HG03439 (cell line): ENCODE measurements at regions not wholly inside any gene's neighbourhood (a gene's known extent, or its start where the extent isn't known, plus 50 kb on each side); places are given as distances from the start of the nearest gene placed in this dataset.
A peak's percentile ranks its signal among the peaks of the same experiment; 100 is the strongest.

ENCODE experiments used
- ATAC-seq: cut with Tn5 transposase; IDR thresholded peaks from one replicate; pipeline ENCODE4 v1.9.1; 2021; ENCODE audit warnings: mild to moderate bottlenecking, moderate library complexity; ENCODE audit not compliant: unreplicated experiment

- no peak for ATAC-seq
Measured at GRCh38 chr17:56648321-56648720, 54.8 kb downstream of the NOG start.

DNA sequence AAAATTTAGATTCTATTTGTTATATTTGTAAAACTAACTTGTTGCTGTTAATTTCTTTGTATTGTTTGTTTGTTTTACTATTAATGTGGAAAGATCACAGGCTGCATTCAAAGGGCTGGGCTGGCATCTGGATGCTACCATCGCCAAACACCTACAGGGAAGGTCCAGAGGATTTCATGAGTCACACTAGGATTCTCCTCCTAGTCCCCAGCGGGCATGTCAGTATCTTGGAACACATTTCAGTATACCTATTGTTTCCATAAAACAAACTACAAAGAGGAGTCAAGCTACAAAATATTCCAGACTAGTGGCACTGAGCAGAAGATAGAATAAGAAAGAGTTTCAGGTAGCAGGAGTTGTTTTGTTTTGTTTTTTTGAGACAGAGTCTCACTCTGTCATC is 55.3 kb downstream of the NOG start:
- ATAC-seq: no peak

DNA sequence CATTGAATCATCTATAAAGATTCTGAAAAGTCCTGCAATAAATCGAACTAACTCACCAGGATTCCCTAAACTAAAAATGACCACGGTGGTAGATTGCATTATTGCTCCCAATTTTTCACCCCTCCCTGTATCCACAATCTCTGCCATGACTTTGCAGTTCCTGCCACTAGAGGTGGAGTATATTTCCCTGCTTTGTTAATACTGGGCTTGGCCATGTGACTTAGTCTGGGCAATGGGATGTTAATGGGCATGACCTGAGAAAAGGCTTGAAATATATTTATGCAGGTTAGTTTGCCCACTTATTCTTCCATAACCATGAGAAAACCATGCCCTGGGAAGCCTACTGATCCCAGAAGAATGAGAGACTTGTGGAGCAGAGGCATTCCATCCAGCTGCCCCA is 59.1 kb downstream of the NOG start:
- no peak for ATAC-seq

- peak; percentile 90 for ATAC-seq
Measured at GRCh38 chr17:56653877-56654276, 60.4 kb downstream of the NOG start.

GRCh38 chr17:56656701-56657327 is 63.3 kb downstream of the NOG start:
- ATAC-seq: no peak

- no peak for ATAC-seq
Measured at GRCh38 chr17:56658648-56659047, 65.1 kb downstream of the NOG start.

DNA sequence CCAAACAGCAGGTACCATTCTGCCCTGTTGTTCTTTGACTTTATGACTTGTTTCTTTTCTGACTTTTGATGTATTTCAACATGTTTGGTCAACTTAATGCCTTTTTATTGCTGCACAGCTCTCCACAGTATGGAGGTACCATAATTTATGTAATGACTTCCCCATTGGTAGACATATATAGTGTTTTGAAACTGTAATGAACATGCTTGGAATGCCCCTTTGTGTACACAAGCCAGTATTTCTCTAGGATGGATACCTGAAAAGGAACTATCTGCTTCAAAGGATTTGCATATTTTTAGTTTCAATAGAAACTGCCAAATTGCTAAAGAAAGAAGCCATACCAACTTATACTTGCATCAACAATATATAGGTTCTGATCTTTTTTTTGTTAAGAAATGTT is 66.1 kb downstream of the NOG start:
- no peak for ATAC-seq

DNA sequence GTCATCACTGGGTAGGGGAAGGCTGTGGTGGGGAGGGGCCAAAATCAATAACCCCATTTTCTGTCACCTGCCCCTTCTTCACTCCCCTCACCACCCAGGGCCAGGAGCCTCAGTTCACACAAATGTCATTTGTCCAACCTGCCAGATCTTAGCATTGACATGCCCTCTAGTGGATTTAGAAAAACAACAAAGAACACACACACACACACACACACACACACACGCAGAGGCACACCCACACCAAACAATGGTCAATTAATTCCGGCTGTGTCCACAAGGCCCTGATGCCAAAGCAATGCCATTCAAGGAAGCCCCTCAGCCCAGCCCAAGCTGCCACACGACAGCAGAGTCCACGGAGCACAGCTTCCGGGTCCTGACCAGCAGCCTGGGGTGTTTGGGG is 68.4 kb downstream of the NOG start:
- ATAC-seq: no peak

GRCh38 chr17:56665864-56666263 is 72.4 kb downstream of the NOG start:
- no peak for ATAC-seq

DNA sequence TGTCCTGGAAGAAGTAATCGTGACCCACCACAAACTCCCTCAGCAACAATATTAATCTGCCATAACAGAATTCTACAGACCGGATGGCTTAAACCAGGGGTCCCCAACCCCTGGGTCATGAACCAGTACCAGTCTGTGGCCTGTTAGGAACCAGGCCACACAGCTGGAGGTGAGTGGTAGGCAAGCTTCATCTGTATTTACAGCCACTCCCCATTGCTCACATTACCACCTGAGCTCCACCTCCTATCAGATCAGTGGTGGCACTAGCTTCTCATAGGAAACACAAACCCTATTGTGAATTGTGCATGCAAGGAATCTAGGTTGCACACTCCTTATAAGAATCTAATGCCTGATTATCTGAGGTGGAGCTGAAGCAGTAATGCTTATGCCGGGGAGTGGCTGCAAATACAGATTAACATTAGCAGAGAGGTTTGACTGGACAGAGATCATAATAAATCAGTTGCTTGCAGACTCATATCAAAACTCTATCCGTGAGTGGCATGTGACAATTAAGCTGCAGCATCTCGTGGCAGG is 74.5 kb downstream of the NOG start:
- no peak for ATAC-seq

GRCh38 chr17:56672195-56672594 is 78.7 kb downstream of the NOG start:
- no peak for ATAC-seq

- no peak for ATAC-seq
Measured at GRCh38 chr17:56674401-56674925, 81.0 kb downstream of the NOG start.

DNA sequence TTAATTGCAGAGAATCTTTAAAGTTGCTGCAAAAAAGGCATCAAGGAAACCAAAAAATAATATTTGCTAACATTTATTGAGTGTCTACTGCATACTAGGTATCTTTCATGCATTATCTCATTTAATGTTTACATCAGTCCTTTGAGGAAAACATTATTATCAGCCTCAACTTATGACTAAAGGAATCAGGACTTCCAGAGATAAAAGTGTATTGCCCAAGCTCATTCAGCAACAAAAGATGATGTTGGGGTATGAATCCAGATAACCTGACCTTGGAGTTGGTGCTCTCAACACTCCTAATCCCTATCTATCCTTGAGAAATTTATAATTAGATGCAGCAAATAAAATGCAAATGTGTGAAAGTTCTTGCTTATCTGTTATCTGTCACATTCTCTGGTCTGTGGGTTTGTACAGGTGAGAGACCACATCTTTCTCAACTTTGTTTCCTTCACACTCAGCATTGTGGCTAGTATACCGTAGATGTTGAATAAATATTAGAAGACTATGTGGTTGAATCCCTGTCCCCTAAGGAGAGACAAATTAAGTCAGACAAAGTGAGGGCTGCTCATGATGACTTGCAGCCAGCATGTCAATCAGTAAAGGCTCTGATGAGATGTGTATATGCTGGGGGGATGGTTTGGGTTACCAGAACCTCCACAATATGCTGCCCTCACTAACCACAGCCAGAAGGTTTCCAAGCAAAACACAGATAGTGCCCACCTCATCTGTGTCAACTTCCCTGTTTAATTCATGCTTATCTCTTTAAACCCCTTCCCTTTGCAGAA is 82.6 kb downstream of the NOG start:
- ATAC-seq: no peak

DNA sequence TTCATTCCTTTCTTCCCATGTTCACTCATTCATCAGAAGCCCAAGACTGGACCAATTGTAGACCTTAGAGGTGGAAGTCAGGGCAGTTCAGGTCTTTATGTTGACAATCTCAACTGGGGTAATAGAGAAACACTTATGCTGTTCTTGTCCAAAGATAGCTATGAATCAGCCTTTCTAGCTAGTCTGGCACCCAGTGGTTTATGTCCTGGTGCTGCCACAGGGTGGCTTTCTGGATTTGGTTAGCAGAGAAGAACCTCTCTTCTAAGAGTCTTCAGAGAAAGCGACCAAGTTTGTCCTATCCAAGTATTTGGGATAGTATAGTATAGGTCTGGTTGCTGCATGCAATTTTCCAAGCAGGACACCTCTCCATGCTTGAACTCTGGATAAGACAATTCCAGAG is 83.3 kb downstream of the NOG start:
- no peak for ATAC-seq

DNA sequence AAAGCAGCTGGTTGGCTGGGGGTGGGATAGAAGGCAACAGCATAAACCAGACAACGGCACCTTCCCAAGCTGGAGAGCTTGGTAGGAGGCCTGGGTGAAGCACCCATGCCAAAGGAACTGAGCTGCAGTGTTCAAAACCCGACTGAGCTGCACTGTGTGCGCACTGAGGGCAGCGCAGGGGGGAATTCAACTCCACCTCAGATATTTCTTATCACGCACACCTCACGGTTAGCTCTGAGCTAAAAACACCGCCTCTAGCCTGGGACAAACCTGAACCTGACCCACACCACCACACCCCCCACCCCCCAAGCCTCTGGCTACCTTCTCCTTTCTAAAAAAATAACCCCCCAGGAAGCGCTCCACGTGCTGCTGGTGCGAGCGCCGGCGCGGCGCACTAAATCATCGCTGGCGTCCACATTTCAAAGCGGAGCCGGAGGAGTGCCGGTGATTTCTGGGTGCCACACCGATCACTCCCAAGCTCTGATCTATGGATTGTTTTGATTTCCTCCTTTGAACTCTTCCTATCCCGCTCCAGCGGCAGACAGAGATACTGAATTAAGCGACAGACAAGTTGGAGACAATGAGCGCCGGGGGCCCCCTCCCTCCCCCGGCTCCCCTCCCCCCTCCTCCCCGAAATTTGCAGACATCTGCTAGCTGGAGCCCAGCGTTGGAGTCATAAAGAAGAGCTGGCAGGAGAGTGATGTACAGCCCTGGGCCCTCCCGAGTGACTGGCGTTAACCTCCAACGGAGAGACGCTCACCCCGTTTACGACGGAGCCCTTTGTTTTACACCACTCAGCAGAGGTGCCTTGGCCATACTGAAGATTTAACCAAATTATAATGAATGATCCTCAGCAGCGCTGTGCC is 85.0 kb downstream of the NOG start:
- no peak for ATAC-seq

- no peak for ATAC-seq
Measured at GRCh38 chr17:56679115-56679776, 85.7 kb downstream of the NOG start.

- no peak for ATAC-seq
Measured at GRCh38 chr17:56679777-56680422, 86.4 kb downstream of the NOG start.

GRCh38 chr17:56680676-56681075 is 87.2 kb downstream of the NOG start:
- ATAC-seq: no peak

GRCh38 chr17:56681561-56682266 is 88.2 kb downstream of the NOG start:
- ATAC-seq: no peak

DNA sequence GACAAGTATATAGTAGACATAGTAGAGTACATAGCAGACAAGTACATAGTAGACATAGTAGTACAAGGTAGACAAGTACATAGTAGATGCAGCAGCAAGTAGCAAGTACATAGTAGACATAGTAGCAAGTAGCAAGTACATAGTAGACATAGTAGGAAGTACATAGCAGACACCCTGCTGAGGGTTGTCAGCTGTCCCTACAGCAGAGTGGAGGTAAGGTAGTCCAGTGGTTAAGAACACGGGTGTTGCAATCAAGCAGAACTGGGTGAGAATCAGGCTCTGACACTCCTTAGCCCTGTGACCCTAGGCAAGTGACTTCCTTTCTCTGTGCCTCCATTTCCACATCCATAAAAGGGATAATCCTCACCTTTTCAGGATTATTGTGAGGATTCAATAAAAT is 94.7 kb downstream of the NOG start:
- ATAC-seq: no peak
